H9 (cell line): ENCODE measurements at regions not wholly inside any gene's neighbourhood (a gene's known extent, or its start where the extent isn't known, plus 50 kb on each side); places are given as distances from the start of the nearest gene placed in this dataset.

ENCODE experiments used
- DNase-seq: peaks from one replicate; pipeline ENCODE4 v3.0.0-alpha.2; 2017
- H2AFZ ChIP-seq: one replicate; pipeline ENCODE4 v1.6.1; 2013; ENCODE audit warnings: mild to moderate bottlenecking, low read length, control low read depth, moderate library complexity
- H2AK5ac ChIP-seq: 2 replicates; pipeline ENCODE4 v1.6.1; 2013; ENCODE audit warnings: low read length, control low read depth, mixed read lengths; ENCODE audit not compliant: insufficient read length
- H2BK120ac ChIP-seq: one replicate; pipeline ENCODE4 v1.6.1; 2013; ENCODE audit warnings: low read depth, mild to moderate bottlenecking, low read length, control low read depth, inconsistent platforms; ENCODE audit not compliant: poor library complexity, severe bottlenecking
- H2BK12ac ChIP-seq: 2 replicates; pipeline ENCODE4 v1.6.1; 2013; ENCODE audit warnings: low read length, control low read depth, mixed read lengths, low read depth; ENCODE audit not compliant: insufficient read length
- H2BK15ac ChIP-seq: 2 replicates; pipeline ENCODE4 v1.6.1; 2013; ENCODE audit warnings: low read depth, low read length, control low read depth
- H2BK20ac ChIP-seq: one replicate; pipeline ENCODE4 v1.6.1; 2013; ENCODE audit warnings: low read depth, mild to moderate bottlenecking, low read length, control low read depth, inconsistent platforms; ENCODE audit not compliant: poor library complexity, severe bottlenecking
- H2BK5ac ChIP-seq: 2 replicates; pipeline ENCODE4 v1.6.1; 2013; ENCODE audit warnings: low read length, control low read depth, mixed read lengths; ENCODE audit not compliant: insufficient read length
- H3K14ac ChIP-seq: 2 replicates; pipeline ENCODE4 v1.6.1; 2013; ENCODE audit warnings: low read length, control low read depth; ENCODE audit not compliant: insufficient read depth
- H3K18ac ChIP-seq: 2 replicates; pipeline ENCODE4 v1.6.1; 2013; ENCODE audit warnings: low read depth, mild to moderate bottlenecking, mixed read lengths, low read length, control low read depth; ENCODE audit not compliant: insufficient read length
- H3K23ac ChIP-seq: 2 replicates; pipeline ENCODE4 v1.6.1; 2013; ENCODE audit warnings: low read length, control low read depth, mixed read lengths, low read depth; ENCODE audit not compliant: insufficient read length
- H3K23me2 ChIP-seq: 2 replicates; pipeline ENCODE4 v1.6.1; 2013; ENCODE audit warnings: low read depth, mild to moderate bottlenecking, mixed read lengths, low read length, control low read depth; ENCODE audit not compliant: insufficient read length, poor library complexity, severe bottlenecking
- H3K27ac ChIP-seq: 2 replicates; pipeline ENCODE4 v1.5.1; 2013; ENCODE audit warnings: low read length, control low read depth, mixed read lengths, low read depth; ENCODE audit not compliant: insufficient read length
- H3K27me3 ChIP-seq: 2 replicates; pipeline ENCODE4 v1.6.1; 2013; ENCODE audit warnings: low read length, control low read depth, inconsistent platforms; ENCODE audit not compliant: insufficient read depth
- H3K4ac ChIP-seq: 2 replicates; pipeline ENCODE4 v1.6.1; 2013; ENCODE audit warnings: low read depth, mild to moderate bottlenecking, control low read depth, inconsistent platforms, low read length, moderate library complexity
- H3K4me1 ChIP-seq: 2 replicates; pipeline ENCODE4 v1.6.1; 2013; ENCODE audit warnings: low read length, control low read depth, inconsistent platforms; ENCODE audit not compliant: insufficient read depth
- H3K4me2 ChIP-seq: 2 replicates; pipeline ENCODE4 v1.6.1; 2013; ENCODE audit warnings: low read length, control low read depth, mixed read lengths; ENCODE audit not compliant: insufficient read length, insufficient read depth
- H3K56ac ChIP-seq: 2 replicates; pipeline ENCODE4 v1.6.1; 2013; ENCODE audit warnings: low read depth, mild to moderate bottlenecking, mixed read lengths, low read length, control low read depth; ENCODE audit not compliant: insufficient read length
- H3K79me1 ChIP-seq: 2 replicates; pipeline ENCODE4 v1.6.1; 2013; ENCODE audit warnings: low read depth, mild to moderate bottlenecking, moderate library complexity, low read length, control low read depth, inconsistent platforms; ENCODE audit not compliant: insufficient read depth, poor library complexity, severe bottlenecking
- H3K79me2 ChIP-seq: 2 replicates; pipeline ENCODE4 v1.6.1; 2013; ENCODE audit warnings: low read length, control low read depth, inconsistent platforms; ENCODE audit not compliant: insufficient read depth
- H3K9ac ChIP-seq: 2 replicates; pipeline ENCODE4 v1.6.1; 2013; ENCODE audit warnings: low read length, control low read depth, mixed read lengths; ENCODE audit not compliant: insufficient read length; ENCODE audit errors: extremely low read depth
- H3K9me3 ChIP-seq: one replicate; pipeline ENCODE4 v1.6.1; 2013; ENCODE audit warnings: low read depth, low read length, inconsistent platforms; ENCODE audit not compliant: control insufficient read depth
- H3T11ph ChIP-seq: one replicate; pipeline ENCODE4 v1.6.1; 2013; ENCODE audit warnings: mild to moderate bottlenecking, low read length, control low read depth, inconsistent platforms
- H4K20me1 ChIP-seq: one replicate; pipeline ENCODE4 v1.6.1; 2013; ENCODE audit not compliant: control insufficient read depth, insufficient read length, insufficient read depth
- H4K5ac ChIP-seq: 2 replicates; pipeline ENCODE4 v1.6.1; 2013; ENCODE audit warnings: low read depth, mild to moderate bottlenecking, mixed read lengths, low read length, control low read depth; ENCODE audit not compliant: insufficient read length
- H4K8ac ChIP-seq: replicated peaks from 2 replicates; pipeline ENCODE4 v1.6.1; 2013; ENCODE audit warnings: low read length, control low read depth, mixed read lengths, low read depth; ENCODE audit not compliant: insufficient read length
- H4K91ac ChIP-seq: 2 replicates; pipeline ENCODE4 v1.6.1; 2013; ENCODE audit warnings: low read depth, mild to moderate bottlenecking, moderate library complexity, mixed read lengths, low read length, control low read depth; ENCODE audit not compliant: insufficient read length
- H3K27ac Mint-ChIP-seq, 3 experiments: 2 replicates in 2 of 3; 3 replicates in 1 of 3; pipeline ENCODE4 v1.8.0; 2020 to 2021; ENCODE audit warnings: mixed read lengths in 3 of 3, mild to moderate bottlenecking in 1 of 3, moderate library complexity in 1 of 3
- H3K27me3 Mint-ChIP-seq: 2 replicates; pipeline ENCODE4 v1.8.0; 2021; ENCODE audit warnings: low read depth, mild to moderate bottlenecking, moderate library complexity, mixed read lengths
- H3K36me3 Mint-ChIP-seq, 3 experiments: 2 replicates in 2 of 3; 3 replicates in 1 of 3; pipeline ENCODE4 v1.8.0; 2020 to 2021; ENCODE audit warnings: low read depth in 3 of 3, mixed read lengths in 3 of 3; ENCODE audit not compliant: insufficient read depth in 1 of 3
- H3K4me1 Mint-ChIP-seq, 2 experiments: 2 replicates each; pipeline ENCODE4 v1.8.0; 2020; ENCODE audit warnings: mixed read lengths in 2 of 2
- H3K4me3 Mint-ChIP-seq, 2 experiments: 2 replicates in 1 of 2; 3 replicates in 1 of 2; pipeline ENCODE4 v1.8.0; 2020 to 2021; ENCODE audit warnings: mild to moderate bottlenecking in 2 of 2, mixed read lengths in 2 of 2, moderate library complexity in 1 of 2
- H3K9me3 Mint-ChIP-seq, 2 experiments: 2 replicates in 1 of 2; 3 replicates in 1 of 2; pipeline ENCODE4 v1.8.0; 2020; ENCODE audit warnings: mild to moderate bottlenecking in 2 of 2, mixed read lengths in 2 of 2, moderate library complexity in 1 of 2
- CTCF ChIP-seq: fragments of 200-600 bp; sonication (generic); conservative IDR thresholded peaks from 3 replicates; pipeline ENCODE4 v1.8.0; 2021; ENCODE audit warnings: antibody characterized with exemption, mild to moderate bottlenecking
- WGBS: extraction: QIAGEN DNeasy Blood & Tissue Kit; methylation state at CpG from one replicate; pipeline ENCODE4 v1.1.7; 2013; ENCODE audit warnings: missing lambda C conversion rate, low lambda C conversion rate, mixed read lengths; ENCODE audit not compliant: insufficient read length; ENCODE audit errors: extremely low coverage; 5-methylcytosine and 5-hydroxymethylcytosine counted together

- Histone ChIP-seq H4K20me1 (no peaks in the 10 kb centered on the region), H2AK5ac (no peak overlapping the region), H2BK20ac (no peak overlapping the region), H3K79me1 (no peaks in the 10 kb centered on the region), H3K14ac (no peak overlapping the region), H3K23ac (no peak overlapping the region), H4K91ac (no peak overlapping the region), H2BK5ac (no peak overlapping the region), H2AFZ (no peak overlapping the region), H3K4ac (no peak overlapping the region), H3K27me3 (no peaks in the 10 kb centered on the region), H2BK120ac (no peak overlapping the region), H3K56ac (no peak overlapping the region), H2BK12ac (no peak overlapping the region), H2BK15ac (no peak overlapping the region), H3K27ac (no peak overlapping the region), H3K79me2 (no peaks in the 10 kb centered on the region), H3K18ac (no peak overlapping the region), H3K4me1 (peaks cover 2% of the 10 kb centered on the region; the same call in 1 of the 2 replicates), H3K9ac (no peak overlapping the region), H3K9me3 (no peaks in the 10 kb centered on the region), H4K5ac (no peak overlapping the region), H4K8ac (no peak overlapping the region), H3T11ph (no peak overlapping the region), H3K4me2 (no peak overlapping the region), H3K23me2 (no peaks in the 10 kb centered on the region)
- Mint-ChIP-seq H3K36me3 (peaks cover 2 to 13% (median 11%) of the 10 kb centered on the region in 3 experiments; a peak in 4 of 7 replicates), H3K4me3 (no peak overlapping the region), H3K27me3 (no peaks in the 10 kb centered on the region), H3K4me1 (no peaks in the 10 kb centered on the region), H3K27ac (no peak overlapping the region), H3K9me3 (peaks cover 19 to 29% of the 10 kb centered on the region in 2 experiments; a peak in 4 of 5 replicates)
- WGBS = no CpG with 5 or more reads among the region's 7 CpGs
- TF ChIP-seq CTCF = no peak
- DNase-seq = no peak
Observed at GRCh38 chr4:79673377-79673776, 265.3 kb upstream of the GK2 start.
